HG03460 (cell line): ENCODE measurements at regions not wholly inside any gene's neighbourhood (a gene's known extent, or its start where the extent isn't known, plus 50 kb on each side); places are given as distances from the start of the nearest gene placed in this dataset.
"Not testable (repeated sequence)": the region's sequence is repeated elsewhere in the genome, so short reads cannot be mapped to it uniquely, and the experiment has no call there.

Source experiments
- ATAC-seq: cut with Tn5 transposase; IDR thresholded peaks from one replicate; pipeline ENCODE4 v1.9.1; 2021; ENCODE audit not compliant: unreplicated experiment

DNA sequence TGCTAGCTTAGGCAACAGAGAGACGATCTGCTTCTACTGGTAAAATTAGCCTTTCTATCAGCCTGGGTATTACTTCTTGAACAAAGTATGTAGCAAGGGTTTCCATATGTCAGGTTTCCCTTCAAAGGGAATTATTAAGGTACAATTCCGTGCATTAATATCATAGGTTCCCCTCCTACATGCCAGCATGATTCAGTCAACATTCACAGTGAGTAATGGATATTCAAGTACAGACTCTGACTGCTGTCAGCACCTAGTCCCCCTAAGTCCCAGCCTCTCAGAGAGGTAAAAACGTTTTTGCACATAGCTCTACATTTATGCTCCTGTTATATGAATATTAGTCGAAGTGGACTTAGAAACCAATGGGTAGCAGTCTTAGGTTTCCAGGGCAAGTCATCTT, 322.4 kb upstream of the CCNG1 start:
- ATAC-seq = no peak

- not testable (repeated sequence) for ATAC-seq
These were observed 320.8 kb upstream of the CCNG1 start for GRCh38 chr5:163116618-163117017.

DNA sequence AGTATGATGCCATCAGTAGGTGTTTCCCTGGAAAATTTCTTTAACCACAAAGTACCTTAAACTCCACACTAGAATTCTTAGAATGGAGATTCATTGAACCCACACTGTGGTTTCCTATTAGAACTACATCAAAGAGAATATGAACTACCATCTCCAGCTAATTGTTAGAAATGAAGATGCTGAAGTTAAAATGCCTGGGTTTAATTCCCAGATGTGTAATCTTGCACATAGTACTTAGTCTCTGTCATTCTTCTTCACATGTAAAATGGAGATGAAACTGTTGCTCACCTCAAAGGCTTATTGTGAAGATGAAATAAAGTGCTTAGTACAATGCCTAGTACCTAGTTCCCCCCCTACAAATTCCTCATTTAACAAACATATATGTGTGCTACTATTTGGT, 303.3 kb upstream of the CCNG1 start:
- no peak for ATAC-seq

DNA sequence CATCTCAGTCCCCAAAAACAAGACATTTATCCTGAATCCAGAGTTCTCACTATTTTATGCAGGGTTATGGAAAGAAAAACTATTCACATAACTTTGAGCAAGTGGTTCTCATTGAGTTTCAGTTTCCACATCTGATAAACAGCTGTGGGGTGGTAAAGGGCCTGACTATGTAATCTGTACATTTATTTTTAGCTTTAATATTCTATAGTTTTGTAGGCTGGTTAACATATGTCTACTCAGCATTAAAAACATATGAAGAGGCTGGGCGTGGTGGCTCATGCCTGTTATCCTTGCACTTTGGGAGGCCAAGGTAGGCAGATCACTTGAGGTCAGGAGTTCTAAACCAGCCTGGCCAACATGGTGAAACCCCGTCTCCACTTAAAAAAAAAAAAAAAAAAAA, 301.5 kb upstream of the CCNG1 start:
- ATAC-seq = no peak

DNA sequence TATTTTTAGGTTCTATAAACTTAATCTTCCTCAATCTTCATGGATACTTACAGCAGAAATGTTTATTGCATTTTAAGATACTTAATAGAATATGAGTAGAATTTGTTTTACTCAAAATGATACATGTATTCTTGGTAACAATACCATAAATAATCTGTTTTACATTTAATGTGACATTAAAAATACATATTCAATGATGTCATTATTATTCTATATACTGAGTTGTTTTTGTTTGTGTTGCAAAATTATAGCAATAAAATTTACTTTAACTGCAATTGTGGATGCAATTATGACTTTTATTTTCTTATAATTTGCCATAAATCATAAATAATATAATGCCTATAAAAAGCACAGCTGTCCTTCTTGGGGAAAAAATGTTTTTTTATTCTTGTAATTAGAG, 275.9 kb upstream of the CCNG1 start:
- no peak for ATAC-seq

GRCh38 chr5:163162645-163163044, 274.8 kb upstream of the CCNG1 start:
- no peak for ATAC-seq

- no peak for ATAC-seq
These were observed 273.5 kb upstream of the CCNG1 start for GRCh38 chr5:163163858-163164257.

- ATAC-seq = no peak
These were observed 272.1 kb upstream of the CCNG1 start for GRCh38 chr5:163165277-163165676.

GRCh38 chr5:163170161-163170560, 267.2 kb upstream of the CCNG1 start:
- not testable (repeated sequence) for ATAC-seq

DNA sequence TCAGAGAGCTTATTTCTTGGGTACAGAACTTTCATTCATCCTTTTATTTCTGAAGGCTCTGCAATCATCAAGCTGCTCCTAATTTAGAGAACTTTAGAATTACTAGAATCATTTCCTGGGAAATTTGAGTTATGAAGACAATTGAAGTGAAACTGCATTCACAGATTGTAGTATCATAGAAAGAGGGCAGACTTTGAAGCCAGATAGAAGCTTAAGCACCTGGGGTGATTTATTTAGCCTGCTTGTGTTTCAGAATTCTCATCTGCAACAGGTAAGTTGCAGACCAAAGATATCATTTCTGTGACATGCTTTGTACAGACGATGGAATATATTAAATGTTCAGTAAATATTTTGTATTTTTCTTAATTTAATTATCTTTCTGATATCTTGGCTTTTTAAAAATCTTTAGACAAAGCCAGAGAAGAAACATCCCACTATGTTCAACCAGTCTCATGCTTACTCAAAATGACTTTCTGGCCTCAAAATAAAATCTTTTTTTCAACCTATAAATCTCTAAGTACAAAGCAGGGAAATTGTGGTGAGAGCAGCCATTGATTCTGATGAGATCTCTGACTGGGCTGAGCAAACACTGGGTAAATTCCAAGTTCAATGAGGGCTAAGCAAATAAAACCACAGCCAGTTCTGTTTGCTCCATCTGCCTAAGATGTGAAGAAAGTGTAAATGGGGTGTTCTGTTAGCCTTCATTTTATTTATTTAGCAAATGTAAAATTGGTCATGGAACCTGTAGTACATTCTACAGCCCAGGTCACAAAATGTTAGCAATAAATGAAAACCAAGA, 264.7 kb upstream of the CCNG1 start:
- ATAC-seq = no peak

- no peak for ATAC-seq
These were observed 259.4 kb upstream of the CCNG1 start for GRCh38 chr5:163177971-163178370.

DNA sequence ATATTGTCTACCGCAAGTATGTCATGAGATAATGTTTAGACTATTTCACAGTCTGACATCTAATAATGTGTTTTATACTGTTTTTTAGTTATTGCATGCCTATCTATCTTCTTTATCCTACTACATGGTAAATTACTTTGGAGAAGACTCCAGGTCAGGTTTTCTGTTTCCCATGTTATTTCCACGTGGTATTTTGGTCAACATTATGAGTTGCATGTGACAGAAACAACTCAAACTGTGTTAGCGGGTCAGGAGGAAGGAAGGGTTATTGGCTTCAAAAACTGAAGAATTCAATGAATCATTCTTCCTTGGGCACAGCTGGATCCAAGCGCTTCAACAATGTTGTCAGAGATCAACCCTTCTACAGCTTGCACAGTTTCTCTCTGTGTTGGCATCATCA, 252.1 kb upstream of the CCNG1 start:
- no peak for ATAC-seq

- ATAC-seq = no peak
These were observed 248.3 kb upstream of the CCNG1 start for GRCh38 chr5:163189023-163189553.

DNA sequence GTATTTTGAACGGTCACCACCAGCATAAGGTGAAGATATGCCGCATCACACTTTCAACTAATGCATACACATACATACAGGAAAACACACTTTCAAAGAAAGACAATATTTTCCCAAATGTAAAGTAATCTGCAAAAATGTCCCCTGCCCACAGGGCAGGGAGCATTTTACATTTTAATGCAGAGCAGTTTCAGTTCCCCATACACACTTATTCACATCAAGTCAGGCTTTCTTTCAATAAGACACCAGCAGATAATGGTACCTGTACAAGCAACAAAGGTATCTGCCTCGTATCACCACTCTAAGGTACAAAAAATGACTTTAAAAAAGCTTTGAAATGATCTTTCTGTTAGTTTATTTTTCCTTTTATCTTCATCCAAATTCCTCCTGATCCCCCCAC, 247.1 kb upstream of the CCNG1 start:
- ATAC-seq = no peak

GRCh38 chr5:163190784-163191183, 246.6 kb upstream of the CCNG1 start:
- no peak for ATAC-seq

DNA sequence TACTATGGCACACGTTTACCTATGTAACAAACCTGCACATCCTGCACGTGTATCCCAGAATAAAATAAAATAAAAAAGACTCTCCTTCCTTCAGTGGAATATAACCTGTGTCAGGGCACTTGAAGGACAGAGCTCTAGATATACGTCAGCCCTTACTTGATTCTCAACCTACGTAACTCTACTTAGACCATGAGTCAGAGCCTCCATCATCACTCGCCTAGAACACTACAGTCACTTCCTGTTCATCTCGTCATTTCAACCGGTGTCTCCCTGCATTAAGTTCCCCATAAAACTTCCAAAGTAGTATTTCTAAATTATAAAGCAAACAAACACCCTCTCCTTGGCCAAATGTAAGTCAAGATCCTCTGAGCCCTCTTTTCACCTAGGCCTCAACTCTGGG, 243.5 kb upstream of the CCNG1 start:
- no peak for ATAC-seq

- no peak for ATAC-seq
These were observed 231.8 kb upstream of the CCNG1 start for GRCh38 chr5:163205645-163206044.

GRCh38 chr5:163221581-163221980, 215.8 kb upstream of the CCNG1 start:
- no peak for ATAC-seq

- no peak for ATAC-seq
These were observed 214.4 kb upstream of the CCNG1 start for GRCh38 chr5:163222982-163223381.

- ATAC-seq = no peak
These were observed 192.9 kb upstream of the CCNG1 start for GRCh38 chr5:163244445-163244987.

DNA sequence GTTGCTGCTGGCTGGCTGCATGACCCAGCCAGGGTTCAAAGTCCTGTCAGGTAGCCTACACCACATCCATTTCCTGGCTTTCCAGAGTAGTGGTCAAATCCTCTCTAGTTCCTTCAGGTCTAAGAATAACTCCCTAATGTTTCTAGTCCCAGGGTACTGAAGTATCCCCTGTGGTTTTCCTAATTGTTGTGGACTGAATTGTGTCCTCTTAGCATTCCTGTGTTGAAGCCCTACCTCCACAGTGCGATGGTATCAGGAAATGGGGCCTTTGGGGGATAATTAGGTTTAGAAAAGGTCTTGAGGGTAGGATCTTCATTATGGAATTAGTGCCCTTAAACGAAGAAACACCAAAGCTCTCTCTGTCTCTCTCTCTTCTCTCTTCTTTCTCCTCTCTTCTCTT, 191.8 kb upstream of the CCNG1 start:
- no peak for ATAC-seq

- no peak for ATAC-seq
These were observed 189.1 kb upstream of the CCNG1 start for GRCh38 chr5:163248333-163248732.

GRCh38 chr5:163248871-163249270, 188.5 kb upstream of the CCNG1 start:
- no peak for ATAC-seq
